Tibial nerve (tissue), 4 donors: ENCODE measurements at regions not wholly inside any gene's neighbourhood (a gene's known extent, or its start where the extent isn't known, plus 50 kb on each side); places are given as distances from the start of the nearest gene placed in this dataset.

ENCODE experiments used
- DNase-seq, 2 donors: peaks; one replicate each; pipeline ENCODE4 v3.0.0-alpha.2; 2019; ENCODE audit warnings: low spot score in 2 of 2
- H3K27ac ChIP-seq, 4 donors: fragments of 200-600 bp; sonication (generic) in 3 of 4; one replicate each; pipeline ENCODE4 v1.5.1; 2017 to 2019; ENCODE audit warnings: mild to moderate bottlenecking in 1 of 4
- H3K27me3 ChIP-seq, 2 donors: fragments of 200-600 bp; sonication (generic) in 1 of 2; one replicate each; pipeline versions ENCODE4 v1.5.1 to v1.6.0; 2017 to 2019
- H3K36me3 ChIP-seq, 3 donors: fragments of 200-600 bp; sonication (generic); one replicate each; pipeline ENCODE4 v1.5.1; 2018 to 2019
- H3K4me1 ChIP-seq, 4 donors: fragments of 200-600 bp; sonication (generic) in 3 of 4; one replicate each; pipeline ENCODE4 v1.5.1; 2017 to 2019
- H3K4me3 ChIP-seq, 4 donors: fragments of 200-600 bp; sonication (generic) in 3 of 4; one replicate each; pipeline ENCODE4 v1.5.1; 2017 to 2019; ENCODE audit warnings: mild to moderate bottlenecking in 1 of 4, moderate library complexity in 1 of 4
- H3K9me3 ChIP-seq, 4 donors: fragments of 200-600 bp; sonication (generic) in 3 of 4; one replicate each; pipeline ENCODE4 v1.5.1; 2017 to 2019
- CTCF ChIP-seq, 5 experiments: fragments of 200-600 bp in 3 of 5; fragments of 450-650 bp in 2 of 5; sonication (generic) in 3 of 5; IDR thresholded peaks; one replicate each; pipeline ENCODE4 v1.5.1; 2016 to 2019; ENCODE audit warnings: antibody characterized with exemption in 5 of 5, mild to moderate bottlenecking in 3 of 5, moderate library complexity in 2 of 5
- EP300 ChIP-seq, 2 donors: sonication (generic); formaldehyde crosslinking; IDR thresholded peaks; one replicate each; pipeline ENCODE4 v1.6.1; 2017; ENCODE audit warnings: antibody characterized with exemption in 2 of 2, mild to moderate bottlenecking in 1 of 2
- WGBS, 2 donors: methylation state at CpG; one replicate each; pipeline ENCODE4 v1.1.5; 2018; 5-methylcytosine and 5-hydroxymethylcytosine counted together

- Histone ChIP-seq H3K9me3 (no peaks in the 10 kb centered on the region), H3K27me3 (no peaks in the 10 kb centered on the region), H3K27ac (no peak overlapping the region), H3K4me3 (no peak overlapping the region), H3K36me3 (no peaks in the 10 kb centered on the region), H3K4me1 (no peaks in the 10 kb centered on the region)
- TF ChIP-seq CTCF (IDR thresholded peaks at IDR 0.05) (peak in 3 of 5 experiments; percentile 28 to 35 (median 34)), EP300 (IDR thresholded peaks at IDR 0.05) (no peak)
- 42 to 48% methylated on average over 1 of the region's 1 CpG for WGBS, 2 donors
- DNase-seq = peak in 1 of 2 donors; percentile 23
These were observed 54.8 kb upstream of the CCDC178 start for GRCh38 chr18:33495278-33495677.
